Stomach (tissue), 8 donors: ENCODE measurements at regions not wholly inside any gene's neighbourhood (a gene's known extent, or its start where the extent isn't known, plus 50 kb on each side); places are given as distances from the start of the nearest gene placed in this dataset.

Source experiments
- DNase-seq, 2 donors: peaks; one replicate each; pipeline versions ENCODE4 v3.0.0 to v3.0.0-alpha.2; 2013 to 2019
- H3K27ac ChIP-seq, 5 donors: fragments of 200-600 bp in 4 of 5; sonication (generic) in 4 of 5; one replicate each; pipeline ENCODE4 v1.5.1; 2013 to 2019; ENCODE audit warnings: mild to moderate bottlenecking in 1 of 5, moderate library complexity in 1 of 5
- H3K27me3 ChIP-seq, 3 donors: fragments of 200-600 bp; sonication (generic); one replicate each; pipeline ENCODE4 v1.5.1; 2017 to 2019; ENCODE audit warnings: mixed run types in 1 of 3
- H3K36me3 ChIP-seq, 4 donors: fragments of 200-600 bp; sonication (generic); 1 replicate in 3 of 4; 2 replicates in 1 of 4; pipeline ENCODE4 v1.5.1; 2016 to 2019
- H3K4me1 ChIP-seq, 4 donors: fragments of 200-600 bp; sonication (generic); one replicate each; pipeline ENCODE4 v1.5.1; 2016 to 2019
- H3K4me3 ChIP-seq, 4 donors: fragments of 200-600 bp; sonication (generic) in 3 of 4; one replicate each; pipeline ENCODE4 v1.5.1; 2016 to 2019; ENCODE audit warnings: mild to moderate bottlenecking in 1 of 4
- H3K9me3 ChIP-seq, 4 donors: fragments of 200-600 bp; sonication (generic); one replicate each; pipeline ENCODE4 v1.5.1; 2016 to 2019
- CTCF ChIP-seq, 7 experiments: fragments of 450-650 bp in 4 of 7; fragments of 200-600 bp in 3 of 7; sonication (generic) in 3 of 7; IDR thresholded peaks; one replicate each; pipeline ENCODE4 v1.5.1; 2016 to 2019; ENCODE audit warnings: antibody characterized with exemption in 7 of 7, control low read depth in 2 of 7, mild to moderate bottlenecking in 1 of 7
- EP300 ChIP-seq: sonication (generic); formaldehyde crosslinking; IDR thresholded peaks from one replicate; pipeline ENCODE4 v1.6.1; 2017; ENCODE audit warnings: antibody characterized with exemption
- POLR2A ChIP-seq, 4 donors: fragments of 450-650 bp; IDR thresholded peaks; one replicate each; pipeline ENCODE4 v1.6.1; 2016; ENCODE audit warnings: antibody characterized with exemption in 4 of 4, control low read depth in 2 of 4, mild to moderate bottlenecking in 1 of 4, moderate library complexity in 1 of 4
- POLR2AphosphoS5 ChIP-seq, 3 donors: sonication (generic); formaldehyde crosslinking; IDR thresholded peaks; one replicate each; pipeline ENCODE4 v1.6.1; 2016; ENCODE audit warnings: antibody characterized with exemption in 3 of 3
- WGBS, 5 donors: extraction: QIAGEN DNeasy Blood & Tissue Kit in 3 of 5; methylation state at CpG; one replicate each; pipeline versions ENCODE4 v1.1.5 to v1.1.7; 2013 to 2018; 5-methylcytosine and 5-hydroxymethylcytosine counted together
- intact Hi-C: fragments of 100-400 bp; cut with DNase I; formaldehyde crosslinking; loops from one replicate; pipeline ENCODE4 v1.15.1; 2023; ENCODE audit warnings: low total_unique reads
- donor health status: healthy with polysubstance abuse.
- donor health status: Bipolar disorder and iron deficiency.
- donor health status: healthy.

- no peaks in the 10 kb centered on the region for H3K36me3 ChIP-seq
- intact Hi-C loops: no loop called here
- no peak overlapping the region for H3K4me3 ChIP-seq
- peaks cover 0 to 6% (median 0%) of the 10 kb centered on the region in 3 donors for H3K27me3 ChIP-seq
- TF ChIP-seq CTCF (IDR thresholded peaks at IDR 0.05): peak in 4 of 7 experiments; percentile 10 to 38 (median 23)
- TF ChIP-seq EP300: no peak
- peak in 1 of 2 donors; percentile 76 for DNase-seq
- 80 to 86% (median 83%) methylated on average over 16 of the region's 16 CpGs for WGBS, 5 donors
- H3K4me1 ChIP-seq: no peaks in the 10 kb centered on the region
- H3K9me3 ChIP-seq: no peaks in the 10 kb centered on the region
- no peak overlapping the region for H3K27ac ChIP-seq
Observed at GRCh38 chr6:167485186-167485978, 160.5 kb downstream of the TTLL2 start.

- Histone ChIP-seq H3K27me3 (peaks cover 0 to 19% (median 8%) of the 10 kb centered on the region in 3 donors), H3K9me3 (no peaks in the 10 kb centered on the region), H3K4me3 (no peak overlapping the region), H3K4me1 (no peaks in the 10 kb centered on the region), H3K27ac (no peak overlapping the region), H3K36me3 (no peaks in the 10 kb centered on the region)
- no peak for DNase-seq
- TF ChIP-seq EP300 (no peak), POLR2A (IDR thresholded peaks at IDR 0.05) (no peak), CTCF (IDR thresholded peaks at IDR 0.05) (no peak), POLR2AphosphoS5 (IDR thresholded peaks at IDR 0.05) (no peak)
- whole genome bisulfite sequencing, 5 donors: 80 to 87% (median 82%) methylated on average over 18 of the region's 18 CpGs
- intact Hi-C loops: no loop called here
Observed at GRCh38 chr6:167487749-167488664, 163.1 kb downstream of the TTLL2 start.

GRCh38 chr6:167491438-167492099 is 166.7 kb downstream of the TTLL2 start:
- Histone ChIP-seq H3K9me3 (no peaks in the 10 kb centered on the region), H3K27me3 (peaks cover 0 to 36% (median 8%) of the 10 kb centered on the region in 3 donors), H3K4me3 (no peak overlapping the region), H3K27ac (no peak overlapping the region), H3K4me1 (peaks cover 0 to 8% (median 0%) of the 10 kb centered on the region in 4 donors), H3K36me3 (no peaks in the 10 kb centered on the region)
- TF ChIP-seq EP300 (no peak), CTCF (IDR thresholded peaks at IDR 0.05) (no peak), POLR2A (IDR thresholded peaks at IDR 0.05) (no peak), POLR2AphosphoS5 (IDR thresholded peaks at IDR 0.05) (no peak)
- intact Hi-C loops: loop anchor here (10.0 kb wide), 1 partner anchor 403 kb away; no protein-coding TSS in a partner anchor
- DNase-seq: no peak
- 50 to 71% (median 53%) methylated on average over 12 of the region's 12 CpGs for WGBS, 5 donors

GRCh38 chr6:167492100-167492449 is 167.2 kb downstream of the TTLL2 start:
- Histone ChIP-seq H3K4me3 (no peak overlapping the region), H3K4me1 (peaks cover 0 to 8% (median 0%) of the 10 kb centered on the region in 4 donors), H3K9me3 (no peaks in the 10 kb centered on the region), H3K36me3 (no peaks in the 10 kb centered on the region), H3K27ac (no peak overlapping the region), H3K27me3 (peaks cover 0 to 41% (median 12%) of the 10 kb centered on the region in 3 donors)
- intact Hi-C loops: loop anchor here (10.0 kb wide), 1 partner anchor 403 kb away; no protein-coding TSS in a partner anchor
- no peak for TF ChIP-seq EP300
- no peak for TF ChIP-seq POLR2AphosphoS5 (IDR thresholded peaks at IDR 0.05)
- TF ChIP-seq POLR2A (IDR thresholded peaks at IDR 0.05): no peak
- no peak for TF ChIP-seq CTCF (IDR thresholded peaks at IDR 0.05)
- DNase-seq: peak in 1 of 2 donors; percentile 46
- WGBS, 5 donors: 27 to 44% (median 41%) methylated on average over 12 of the region's 12 CpGs
